ENCODE measurements at regions not wholly inside any gene's neighbourhood (a gene's known extent, or its start where the extent isn't known, plus 50 kb on each side); places are given as distances from the start of the nearest gene placed in this dataset.

DNA sequence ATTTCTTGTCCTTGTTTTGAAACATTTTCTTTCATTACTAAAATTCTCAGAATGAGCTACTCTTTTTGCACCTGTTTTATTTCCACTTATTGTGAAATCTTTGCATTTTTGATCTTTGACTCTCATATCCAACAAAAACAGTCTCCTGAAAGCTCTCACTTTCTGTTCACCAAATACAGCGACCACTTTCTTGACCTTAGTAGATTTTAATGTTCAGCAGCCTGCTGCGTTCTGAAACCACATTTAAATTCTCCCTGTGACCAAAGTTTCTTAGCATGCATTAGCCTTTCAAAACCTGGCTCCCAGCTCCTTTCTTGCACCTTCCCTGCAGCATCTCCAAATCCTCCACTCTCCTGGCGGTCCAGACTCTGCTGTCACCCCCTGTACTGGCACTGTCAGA lies 404.4 kb upstream of the PDE3A start:
- DNase-seq: no peak

DNA sequence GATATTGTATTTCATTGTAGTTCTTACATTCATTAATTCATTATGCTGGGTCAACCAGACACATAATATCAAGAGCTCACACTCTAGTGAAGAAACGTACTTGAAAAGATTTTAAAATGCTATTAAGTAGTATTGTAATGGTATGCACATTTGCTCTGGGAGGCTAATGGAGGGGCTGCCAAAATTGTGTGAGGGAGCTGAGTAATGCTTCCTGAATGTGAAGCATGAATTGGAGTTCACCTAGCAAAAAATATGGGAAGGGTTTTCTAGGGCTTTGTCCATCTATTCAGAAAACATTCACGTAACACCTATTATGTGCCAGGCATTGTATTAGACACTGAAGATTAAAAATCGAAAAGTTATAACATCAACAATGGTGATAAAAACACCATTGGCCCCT lies 403.8 kb upstream of the PDE3A start:
- DNase-seq: no peak

DNA sequence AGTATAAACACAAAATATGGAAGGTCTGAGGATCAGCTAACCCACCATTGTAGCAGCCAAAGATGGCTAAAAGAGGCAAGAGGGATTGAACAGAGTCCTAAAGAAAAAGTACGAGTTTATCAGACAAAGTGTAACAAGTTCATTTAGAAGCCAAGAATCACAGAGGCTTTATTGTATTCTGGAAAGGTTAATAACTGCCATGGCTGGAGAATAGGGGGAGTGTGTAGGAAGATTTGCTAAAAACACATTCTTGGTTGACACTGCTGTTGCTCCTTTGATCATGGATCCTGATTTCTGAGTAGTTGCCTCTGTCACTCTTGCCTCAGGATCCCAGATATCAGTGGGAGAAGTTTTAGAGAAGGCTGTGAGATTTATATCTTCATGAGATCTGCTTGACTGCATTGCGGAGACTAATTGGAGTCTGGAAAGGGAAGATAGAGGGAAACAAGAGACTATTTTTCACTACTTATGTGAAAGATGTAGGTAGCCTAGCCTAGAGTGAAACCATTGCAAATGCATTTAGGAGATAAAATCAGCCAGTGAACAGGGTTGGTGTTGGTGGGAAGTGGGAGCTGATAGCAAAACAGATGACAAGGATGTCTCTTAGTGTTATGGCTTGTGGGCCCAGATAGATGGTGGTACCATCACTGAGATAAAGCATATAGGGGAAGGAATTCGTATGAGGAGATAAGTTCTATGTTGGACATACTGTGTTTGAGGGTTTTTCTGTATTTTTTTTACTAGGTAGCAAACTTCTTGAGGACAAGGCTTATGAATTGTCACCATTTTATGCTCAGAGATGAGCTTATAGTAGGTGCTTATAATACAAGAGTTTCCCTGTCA lies 402.9 kb upstream of the PDE3A start:
- no peak for DNase-seq

DNA sequence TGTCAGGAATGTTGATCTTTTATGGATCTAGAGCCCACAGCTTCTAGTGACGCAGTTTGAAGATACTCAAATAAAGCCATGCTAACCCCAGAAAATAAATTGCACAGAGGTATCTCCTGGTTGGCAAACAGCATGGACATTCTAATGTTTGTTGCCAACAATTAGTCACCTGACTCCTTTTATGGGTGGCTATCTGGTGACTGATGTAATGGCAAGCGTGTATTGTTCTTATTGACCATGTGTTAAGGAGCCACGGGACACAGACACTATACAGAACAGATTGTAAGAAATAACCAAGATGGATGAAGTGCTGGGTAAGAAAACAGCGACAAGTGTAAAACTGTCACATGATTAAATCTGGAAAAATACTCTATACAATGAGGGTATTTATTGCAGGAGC lies 401.3 kb upstream of the PDE3A start:
- no peak for DNase-seq

DNA sequence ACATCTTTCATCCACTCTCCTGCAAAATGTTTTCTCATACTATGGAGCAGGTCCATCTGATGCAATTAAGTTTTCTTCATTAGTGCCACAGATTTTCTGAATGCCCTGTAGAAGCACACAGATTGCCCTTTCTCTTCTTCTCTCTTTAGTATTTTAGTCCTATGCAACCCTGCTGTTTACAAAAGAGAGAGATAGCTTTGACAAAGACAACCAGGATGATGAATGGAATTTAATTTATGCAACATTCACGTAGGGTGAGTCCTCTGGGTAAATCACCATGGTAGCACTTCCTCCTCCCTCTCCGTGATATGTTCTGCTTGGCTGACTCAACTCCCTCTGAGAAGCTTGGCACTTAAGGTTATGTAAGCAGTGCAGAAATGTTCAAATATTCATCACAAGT lies 400.9 kb upstream of the PDE3A start:
- DNase-seq: no peak

DNA sequence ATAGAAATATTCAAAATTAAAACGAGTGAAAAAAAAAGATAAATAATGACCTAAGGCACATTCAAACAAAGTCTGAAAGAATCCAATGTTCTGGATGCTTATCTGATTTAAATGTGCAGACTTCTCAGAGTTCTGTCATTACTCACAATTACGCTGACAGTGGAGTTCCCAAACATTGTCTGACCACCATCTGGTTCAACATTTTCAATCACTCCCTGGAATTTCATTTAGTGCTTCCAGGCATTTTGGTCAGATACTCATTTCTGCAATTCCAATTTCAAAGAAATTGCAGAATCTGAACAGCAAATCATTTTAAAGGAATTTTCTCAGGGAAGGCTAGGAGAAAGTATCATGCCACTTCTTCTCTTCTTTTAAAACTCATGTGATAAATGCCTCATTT lies 398.2 kb upstream of the PDE3A start:
- no peak for DNase-seq

DNA sequence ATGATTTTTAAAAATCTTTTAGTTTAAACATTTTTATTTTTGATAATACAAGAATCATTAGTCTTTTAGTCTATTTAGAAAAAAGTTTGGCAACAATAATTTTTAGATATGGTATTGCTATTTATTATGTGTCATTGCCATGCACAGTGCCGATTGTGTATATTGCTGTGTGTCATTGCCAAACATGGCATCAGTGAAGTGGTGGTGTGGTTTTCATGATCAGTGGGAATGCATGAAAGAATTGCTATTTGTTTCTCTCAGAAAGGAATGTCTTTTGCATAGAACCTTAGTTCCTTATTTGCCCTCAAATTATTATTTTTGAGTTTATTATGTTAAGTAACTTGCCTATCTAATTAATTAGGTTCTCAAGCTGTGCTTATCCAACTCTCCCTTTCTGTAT lies 397.5 kb upstream of the PDE3A start:
- DNase-seq: no peak

DNA sequence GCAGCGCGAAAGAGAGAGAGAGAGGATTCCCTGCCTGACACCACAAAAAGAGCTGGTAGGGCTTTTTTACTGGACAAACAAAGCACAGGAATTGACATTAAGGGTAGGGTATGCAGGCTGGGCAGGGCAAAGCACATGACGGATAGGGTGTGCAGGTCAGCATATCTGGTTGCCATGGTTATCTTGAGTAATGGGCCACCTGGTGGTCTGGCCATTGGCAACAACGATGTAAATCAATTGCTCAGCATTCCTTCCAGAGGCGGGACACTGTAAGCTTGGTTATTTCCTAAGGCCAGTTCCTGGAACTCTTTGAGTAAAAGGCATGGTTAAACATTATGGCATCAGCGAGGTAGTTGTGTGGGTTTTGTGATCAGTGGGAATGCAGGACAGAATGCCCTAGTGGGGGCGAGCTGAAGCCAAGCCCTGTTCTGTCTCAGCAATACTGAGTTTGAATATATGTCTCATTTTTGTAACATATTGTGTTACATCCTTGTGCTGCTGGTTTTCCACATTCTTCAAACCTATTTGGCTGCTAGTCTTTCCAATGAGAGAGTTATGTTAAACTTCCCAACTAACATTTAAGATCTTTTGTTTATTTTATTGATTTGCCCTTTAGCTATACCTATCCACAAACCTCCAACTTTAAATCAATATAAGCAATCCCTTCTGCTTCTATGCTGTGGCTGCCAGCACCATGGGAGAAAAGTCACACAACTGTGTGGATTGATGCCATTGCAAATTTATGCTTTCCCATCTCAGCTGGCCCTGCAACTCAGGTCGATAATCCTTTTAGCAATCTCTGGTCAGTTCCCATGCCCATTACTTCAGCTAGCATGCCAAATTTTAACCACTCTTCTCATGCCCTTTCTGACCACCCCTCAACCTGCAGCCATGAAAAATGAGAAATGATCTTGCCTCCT lies 396.7 kb upstream of the PDE3A start:
- DNase-seq: no peak

DNA sequence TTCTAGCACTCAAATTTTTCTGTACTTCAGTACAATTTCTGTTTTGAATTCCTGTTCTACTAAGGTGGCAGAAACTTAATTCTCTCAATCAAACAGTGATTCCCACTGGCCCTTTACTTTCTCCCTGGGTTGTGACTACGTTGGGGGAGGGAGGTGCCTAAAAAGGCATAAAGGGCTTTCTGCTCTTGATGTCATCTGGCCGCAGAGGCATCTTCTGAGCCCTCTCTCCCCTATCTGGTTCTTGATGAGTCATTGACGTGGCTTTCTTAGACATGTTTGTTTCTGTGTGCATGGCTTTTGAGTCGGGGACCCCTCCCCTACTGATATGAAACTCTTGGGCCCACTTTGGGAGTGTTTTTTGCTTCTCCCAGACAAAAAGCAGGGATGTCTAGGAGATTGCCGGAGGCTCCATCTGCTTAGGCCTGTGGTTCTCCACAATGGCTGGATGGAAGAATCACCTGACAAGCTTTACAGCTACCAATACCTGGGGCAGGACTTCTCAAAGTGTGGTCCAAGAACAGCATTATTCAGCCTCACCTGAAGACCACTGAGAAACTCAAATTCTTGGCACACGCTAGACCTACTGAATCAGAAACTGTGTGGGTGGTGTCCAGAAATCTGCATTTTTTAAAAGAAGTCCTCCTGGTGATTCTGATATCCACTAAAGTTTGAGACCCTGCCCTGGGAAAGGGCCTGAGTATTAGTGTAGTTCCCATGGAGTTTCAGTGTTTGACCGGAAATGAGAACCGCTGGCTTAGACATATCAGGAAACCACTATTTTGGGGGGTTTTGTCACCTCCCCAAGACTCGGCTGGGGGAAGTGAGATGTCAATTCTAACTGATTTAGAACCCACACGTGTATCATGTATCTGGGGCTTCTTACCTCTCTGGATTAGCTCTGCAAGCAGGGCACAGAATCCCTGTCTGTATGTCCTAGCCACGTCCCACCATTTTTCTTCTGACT lies 395.7 kb upstream of the PDE3A start:
- DNase-seq: no peak

DNA sequence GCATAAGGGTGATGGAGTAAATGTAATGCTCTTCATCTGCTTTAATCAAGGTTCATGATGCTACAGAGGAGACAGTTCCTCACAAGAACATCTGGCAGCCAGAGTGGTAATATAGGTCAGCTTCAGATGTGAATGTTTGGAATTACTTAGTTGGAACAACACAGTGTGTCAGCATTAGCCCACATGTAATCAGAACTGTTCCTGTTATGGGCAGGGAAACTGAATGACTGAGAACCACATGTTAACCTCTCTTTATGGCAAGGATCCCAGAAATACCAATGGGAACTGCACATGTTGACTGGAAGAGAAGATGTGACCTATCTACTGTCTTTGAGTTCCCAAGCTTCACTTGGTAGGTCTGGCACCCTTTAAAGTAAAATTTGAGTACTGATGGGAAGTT lies 390.1 kb upstream of the PDE3A start:
- no peak for DNase-seq

DNA sequence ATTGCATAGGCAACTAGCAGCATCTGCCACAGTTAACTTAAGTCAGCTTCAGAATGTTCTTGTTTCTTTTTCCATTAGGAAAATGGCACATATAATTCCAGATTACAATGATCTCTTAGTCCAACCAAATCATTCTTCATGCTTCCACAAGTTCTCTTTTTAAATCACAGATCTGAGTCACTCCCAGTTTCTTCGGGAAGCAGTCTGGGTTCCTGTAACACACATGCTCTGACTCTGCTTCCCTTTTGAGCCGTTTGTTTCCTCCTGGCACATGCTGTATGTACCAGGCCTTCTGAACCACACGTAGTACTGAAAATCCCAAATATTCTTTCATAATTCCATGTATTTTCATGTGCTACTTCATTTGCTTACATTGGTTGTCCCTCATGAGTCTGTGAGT lies 388.8 kb upstream of the PDE3A start:
- DNase-seq: no peak

DNA sequence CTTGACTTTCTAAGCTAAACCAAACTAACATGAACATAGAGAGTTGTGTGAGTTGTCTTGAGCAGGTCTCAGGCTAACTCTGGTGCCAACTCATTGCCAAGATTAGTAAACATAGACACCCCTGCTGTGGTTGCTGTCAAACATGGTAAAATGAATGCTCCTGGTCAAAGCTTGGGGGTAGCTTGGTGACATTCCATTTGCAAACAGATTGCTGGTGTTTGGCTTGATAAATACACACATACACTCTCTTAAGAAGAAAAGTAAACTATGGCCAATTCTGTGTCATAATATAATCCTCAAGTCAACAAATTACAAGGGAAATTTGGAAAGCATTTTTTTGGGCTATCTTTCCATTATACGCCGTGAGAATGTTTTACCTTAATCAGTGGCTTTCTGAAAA lies 386.4 kb upstream of the PDE3A start:
- DNase-seq: no peak

DNA sequence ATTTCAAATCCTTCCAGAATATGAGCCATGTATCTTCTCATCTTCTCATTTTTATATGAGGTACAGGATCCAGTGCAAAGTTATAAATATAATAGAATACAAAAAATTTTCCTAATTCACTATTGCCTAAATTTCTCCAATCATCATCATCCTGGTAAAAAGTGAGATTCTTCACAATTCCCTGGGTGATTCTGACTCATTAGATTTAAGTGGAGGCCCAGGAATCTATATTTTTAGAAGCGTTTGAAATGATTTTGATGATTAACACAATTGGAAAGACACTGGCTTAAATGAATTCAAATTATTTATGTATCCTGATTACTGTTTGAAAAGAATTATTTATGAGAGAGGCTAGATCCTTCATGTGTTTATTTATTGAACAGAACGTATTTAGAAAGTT lies 380.3 kb upstream of the PDE3A start:
- DNase-seq: no peak

DNA sequence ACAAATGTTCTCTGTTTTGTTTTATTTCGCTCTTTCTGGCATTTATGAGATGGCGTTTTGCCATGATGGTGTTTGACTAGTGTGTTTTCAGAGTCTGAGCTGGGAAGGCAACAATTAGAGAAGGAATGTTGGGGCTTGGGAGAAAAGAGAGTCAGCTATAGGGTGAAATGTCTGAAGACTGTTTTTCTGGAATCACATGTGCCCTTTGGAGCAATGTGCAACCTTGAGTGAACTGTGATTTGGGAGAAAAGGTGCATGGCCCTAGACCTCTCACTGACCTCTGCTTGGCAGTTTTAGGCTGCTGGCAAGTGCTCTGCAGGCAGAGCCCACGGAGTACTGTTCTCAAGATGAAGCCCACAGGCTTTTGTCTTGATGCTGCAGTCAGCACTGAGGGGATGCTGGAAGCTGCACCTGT lies 379.9 kb upstream of the PDE3A start:
- DNase-seq: no peak

DNA sequence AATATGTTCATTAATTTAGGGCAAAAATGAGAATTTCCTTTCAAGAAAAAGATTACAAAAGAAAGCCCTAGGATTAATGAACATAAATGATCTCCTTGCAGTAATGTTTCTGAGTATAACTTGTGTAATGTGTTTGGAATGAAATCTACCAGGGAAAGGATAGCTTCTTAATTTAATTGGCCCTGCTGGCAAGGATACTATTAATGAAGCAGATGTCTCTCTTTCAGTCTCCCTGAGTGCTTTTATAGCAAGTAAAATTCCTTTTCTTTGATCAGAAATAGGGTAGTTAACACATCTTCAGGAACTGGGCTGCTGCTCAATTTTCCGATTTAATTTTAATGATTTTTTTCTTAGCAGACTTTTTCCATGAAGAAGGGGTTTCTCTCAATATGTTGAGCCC lies 379.4 kb upstream of the PDE3A start:
- DNase-seq: no peak

DNA sequence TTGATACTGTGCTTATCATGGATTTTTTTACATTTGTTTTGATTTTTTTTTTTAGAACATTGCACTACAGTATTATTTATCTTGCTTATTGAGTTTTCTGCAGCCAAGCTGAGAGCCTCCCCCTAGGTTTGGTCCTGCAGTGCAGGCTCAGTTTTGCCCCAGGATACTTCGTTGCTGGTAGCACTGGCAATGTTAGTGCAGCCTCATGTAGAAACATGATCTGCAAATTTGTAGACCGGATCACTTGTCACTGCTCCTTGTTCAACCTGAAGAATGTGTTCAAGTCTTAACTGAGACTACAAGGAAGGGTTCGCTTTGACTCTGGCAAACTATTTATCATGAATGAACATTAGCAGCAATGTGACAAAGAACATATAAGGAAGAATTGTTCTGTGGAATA lies 377.2 kb upstream of the PDE3A start:
- DNase-seq: no peak

DNA sequence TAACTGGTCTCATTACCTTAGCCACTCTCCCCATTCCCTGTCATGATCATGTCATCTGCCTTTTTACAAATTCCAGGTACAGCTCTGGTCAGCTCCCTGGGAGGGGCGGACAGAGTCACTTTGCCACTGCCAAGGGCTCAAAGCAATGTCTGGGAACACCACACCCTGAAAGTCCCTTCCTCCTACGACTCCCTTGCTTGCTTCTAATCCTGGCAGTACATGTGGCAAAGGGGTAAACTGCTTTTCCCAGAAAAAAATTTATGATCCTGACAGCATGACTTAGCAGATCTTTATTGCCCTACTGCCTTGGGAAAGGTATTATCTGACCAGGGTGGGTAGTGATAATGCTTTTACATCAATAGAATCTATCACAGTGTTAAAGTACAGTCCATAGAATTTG lies 376.0 kb upstream of the PDE3A start:
- DNase-seq: no peak

DNA sequence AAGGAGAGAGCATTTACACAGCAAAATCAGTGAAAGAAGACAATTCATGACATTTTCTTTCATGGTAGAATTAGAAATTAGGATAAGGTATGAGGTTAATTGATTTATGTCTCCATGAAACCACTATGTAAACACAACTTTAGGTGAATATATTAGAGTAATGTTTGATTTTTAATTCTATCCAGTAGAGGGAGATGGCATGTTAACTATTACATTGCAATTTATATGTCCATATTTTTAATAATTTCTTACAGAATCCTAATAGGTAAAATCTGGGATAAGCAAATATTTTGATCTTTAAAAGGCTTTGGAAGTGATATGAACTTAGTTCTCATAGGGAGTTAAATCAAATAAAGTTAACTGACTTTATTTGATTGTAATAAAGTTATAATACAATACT lies 373.4 kb upstream of the PDE3A start:
- no peak for DNase-seq

DNA sequence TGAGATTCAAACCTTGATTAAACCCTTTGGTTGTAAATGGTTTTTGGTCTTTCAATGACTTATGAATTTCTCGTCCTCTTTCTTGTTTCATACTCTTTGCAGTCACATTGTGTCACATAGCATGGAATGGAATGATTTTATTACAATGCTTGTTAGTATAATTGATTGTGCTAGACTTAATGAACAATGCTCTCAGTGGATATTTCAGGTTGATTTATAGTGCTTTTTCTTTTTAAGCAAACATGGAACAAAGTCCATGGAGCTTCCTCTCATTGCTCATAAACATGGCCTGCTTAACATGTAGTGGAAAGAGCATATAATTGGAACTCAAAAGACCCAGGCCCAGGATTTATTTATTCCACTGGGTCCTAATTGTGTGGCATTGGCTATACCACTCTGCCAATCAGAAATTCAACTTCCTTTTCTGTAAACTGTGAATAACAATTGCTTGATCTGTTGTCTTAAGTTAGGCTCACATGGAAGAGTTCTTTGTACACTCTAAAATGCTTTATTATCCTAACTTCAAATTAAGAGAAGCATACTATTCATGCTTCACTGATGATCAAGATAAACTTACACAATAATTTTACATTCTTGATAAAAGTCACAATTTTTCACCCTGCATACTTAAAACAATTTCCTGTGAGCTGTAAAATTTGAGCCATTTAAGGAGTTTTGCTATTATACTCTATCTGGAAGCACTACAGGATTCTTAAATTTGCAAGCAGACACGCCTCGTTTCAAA lies 370.5 kb upstream of the PDE3A start:
- DNase-seq: no peak

DNA sequence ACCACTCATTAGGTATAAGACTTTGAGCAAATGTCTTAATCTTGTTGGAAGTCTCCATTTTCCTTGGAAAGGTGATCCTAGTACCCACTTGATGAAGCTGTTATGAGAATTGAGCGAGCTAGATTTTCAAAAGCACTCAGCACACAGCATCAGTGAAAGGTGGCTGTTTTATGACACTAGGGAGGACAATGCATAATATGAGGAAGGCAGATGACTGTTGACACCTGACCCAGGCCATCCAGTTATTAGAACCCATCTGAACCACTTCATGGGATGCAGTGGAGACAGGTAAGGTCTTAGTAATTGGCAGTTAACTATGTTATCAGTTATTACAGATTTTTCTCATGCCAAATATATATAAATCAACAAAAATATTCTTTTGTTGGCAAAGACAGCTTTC lies 369.9 kb upstream of the PDE3A start:
- no peak for DNase-seq

DNA sequence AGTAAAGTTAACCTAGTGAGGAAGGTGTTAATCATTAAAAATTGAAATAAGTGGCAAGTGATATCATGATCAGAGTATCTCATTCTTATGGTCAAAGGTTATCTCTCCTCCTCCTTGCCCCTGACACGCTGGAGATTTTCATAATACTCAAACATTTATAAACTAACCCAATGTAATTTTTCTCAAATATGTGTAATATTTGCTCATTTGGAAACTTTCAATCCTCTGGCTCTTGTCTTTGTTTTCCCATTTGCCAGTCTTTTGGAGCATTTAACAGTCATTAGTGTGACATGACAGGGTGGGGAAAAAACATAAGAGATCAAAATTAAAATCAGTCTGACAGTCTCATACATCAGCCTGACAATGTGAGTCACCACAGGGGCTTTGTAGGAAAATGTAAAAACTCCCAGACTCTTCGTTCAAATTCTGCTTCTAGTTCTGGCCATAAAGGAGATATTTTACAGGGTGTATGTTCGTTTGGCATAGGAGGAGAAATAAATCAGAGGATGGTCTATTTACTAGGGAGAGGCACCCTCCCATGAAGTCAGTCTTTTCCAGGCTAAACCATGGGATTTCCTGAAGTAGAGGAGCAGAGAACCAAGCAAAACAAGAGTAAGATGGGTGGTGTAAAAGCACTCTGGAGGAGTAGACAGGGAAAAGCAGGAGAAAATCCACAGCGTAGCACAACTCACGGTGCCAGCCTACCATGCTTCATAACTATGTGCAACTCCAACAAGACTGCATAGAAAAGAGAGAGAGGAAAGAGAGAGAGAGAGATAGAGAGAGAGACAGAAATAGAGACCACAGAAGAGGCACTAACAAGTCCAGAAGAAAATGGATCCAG lies 369.2 kb upstream of the PDE3A start:
- no peak for DNase-seq

DNA sequence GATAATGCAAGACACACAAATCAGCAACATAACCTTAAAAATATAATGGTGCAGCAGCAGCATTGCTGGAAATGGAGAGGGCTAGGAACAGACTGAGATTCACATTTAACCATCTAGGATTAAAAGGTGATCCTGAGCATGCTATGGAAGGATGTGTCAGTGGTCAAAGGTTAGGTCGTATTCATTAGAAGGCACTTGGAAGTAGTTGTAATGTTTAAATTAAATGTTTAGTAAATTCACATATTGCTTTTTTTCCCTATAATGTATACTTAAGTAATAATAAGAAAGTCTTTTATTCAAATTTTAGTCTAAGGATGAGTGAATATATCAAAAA lies 368.6 kb upstream of the PDE3A start:
- no peak for DNase-seq

Measured in NCI-H1105 (cell line).